ENCODE measurements at regions not wholly inside any gene's neighbourhood (a gene's known extent, or its start where the extent isn't known, plus 50 kb on each side); places are given as distances from the start of the nearest gene placed in this dataset.

- TF ChIP-seq ATF3 (IDR thresholded peaks at IDR 0.05) (no peak), HNF4A (conservative IDR thresholded peaks at IDR 0.05) (no peak), FOXA1 (IDR thresholded peaks at IDR 0.05) (no peak)
- TF ChIP-seq, protein P1, sequence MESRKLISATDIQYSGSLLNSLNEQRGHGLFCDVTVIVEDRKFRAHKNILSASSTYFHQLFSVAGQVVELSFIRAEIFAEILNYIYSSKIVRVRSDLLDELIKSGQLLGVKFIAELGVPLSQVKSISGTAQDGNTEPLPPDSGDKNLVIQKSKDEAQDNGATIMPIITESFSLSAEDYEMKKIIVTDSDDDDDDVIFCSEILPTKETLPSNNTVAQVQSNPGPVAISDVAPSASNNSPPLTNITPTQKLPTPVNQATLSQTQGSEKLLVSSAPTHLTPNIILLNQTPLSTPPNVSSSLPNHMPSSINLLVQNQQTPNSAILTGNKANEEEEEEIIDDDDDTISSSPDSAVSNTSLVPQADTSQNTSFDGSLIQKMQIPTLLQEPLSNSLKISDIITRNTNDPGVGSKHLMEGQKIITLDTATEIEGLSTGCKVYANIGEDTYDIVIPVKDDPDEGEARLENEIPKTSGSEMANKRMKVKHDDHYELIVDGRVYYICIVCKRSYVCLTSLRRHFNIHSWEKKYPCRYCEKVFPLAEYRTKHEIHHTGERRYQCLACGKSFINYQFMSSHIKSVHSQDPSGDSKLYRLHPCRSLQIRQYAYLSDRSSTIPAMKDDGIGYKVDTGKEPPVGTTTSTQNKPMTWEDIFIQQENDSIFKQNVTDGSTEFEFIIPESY (IDR thresholded peaks at IDR 0.05): no peak
Measured at GRCh38 chr13:55887561-55887960, 1253.2 kb upstream of the PRR20A start (continued).

DNA sequence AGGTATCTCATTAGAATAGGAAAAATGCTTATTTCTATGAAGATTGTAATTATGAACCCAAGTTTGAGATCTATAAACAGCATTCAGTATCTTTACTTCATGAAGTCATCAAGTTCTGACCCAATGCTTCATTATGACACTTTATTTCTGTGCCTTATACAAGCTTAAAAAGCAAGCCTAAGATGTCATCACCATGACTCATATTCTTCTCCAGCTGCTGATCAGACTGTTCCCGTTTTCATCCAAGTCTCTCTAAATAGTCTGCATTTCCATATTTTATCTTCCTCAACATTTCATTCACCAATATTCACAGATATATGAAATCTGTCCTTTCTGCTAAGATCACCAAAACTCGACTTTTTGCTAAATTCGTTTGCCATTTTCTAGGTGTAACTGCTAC, 1247.2 kb upstream of the PRR20A start:
- H3K27me3 ChIP-seq (ENCODE audit: control insufficient read depth in 4 of 4, insufficient read depth in 4 of 4, low read length in 3 of 4): no peaks in the 10 kb centered on the region
- TF ChIP-seq HNF4A (conservative IDR thresholded peaks at IDR 0.05): no peak
- TF ChIP-seq HNF4G (IDR thresholded peaks at IDR 0.05): no peak
- no peak for TF ChIP-seq REST (IDR thresholded peaks at IDR 0.05)
- H3K36me3 ChIP-seq (ENCODE audit: control insufficient read depth in 4 of 4, insufficient read depth in 3 of 4, low read depth in 1 of 4, low read length in 3 of 4): no peaks in the 10 kb centered on the region
- no peak overlapping the region for H3K4me3 ChIP-seq (ENCODE audit: low read depth in 1 of 3, low read length in 3 of 3)
- peaks cover 0 to 3% (median 0%) of the 10 kb centered on the region in 4 donors for H3K9me3 ChIP-seq (ENCODE audit: control insufficient read depth in 4 of 4, low read length in 3 of 4)
- DNase-seq (ENCODE audit: low spot score): no peak
- no peaks in the 10 kb centered on the region for H3K4me1 ChIP-seq (ENCODE audit: control insufficient read depth in 4 of 4, insufficient read depth in 4 of 4, low read length in 3 of 4)
- 70% methylated on average over 3 of the region's 3 CpGs for WGBS
- no peak overlapping the region for H3K9ac ChIP-seq (ENCODE audit: low read depth in 1 of 2, low read length in 2 of 2)
- no peak overlapping the region for H3K27ac ChIP-seq (ENCODE audit: low read depth in 1 of 2, low read length in 2 of 2)

- Histone ChIP-seq H3K36me3 (ENCODE audit: control insufficient read depth in 4 of 4, insufficient read depth in 3 of 4, low read depth in 1 of 4, low read length in 3 of 4) (no peaks in the 10 kb centered on the region), H3K4me3 (ENCODE audit: low read depth in 1 of 3, low read length in 3 of 3) (no peak overlapping the region), H3K4me1 (ENCODE audit: control insufficient read depth in 4 of 4, insufficient read depth in 4 of 4, low read length in 3 of 4) (no peaks in the 10 kb centered on the region), H3K9me3 (ENCODE audit: control insufficient read depth in 4 of 4, low read length in 3 of 4) (no peaks in the 10 kb centered on the region), H3K27me3 (ENCODE audit: control insufficient read depth in 4 of 4, insufficient read depth in 4 of 4, low read length in 3 of 4) (no peaks in the 10 kb centered on the region), H3K9ac (ENCODE audit: low read depth in 1 of 2, low read length in 2 of 2) (no peak overlapping the region), H3K27ac (ENCODE audit: low read depth in 1 of 2, low read length in 2 of 2) (no peak overlapping the region)
- DNase-seq (ENCODE audit: low spot score): no peak
- 87% methylated on average over 5 of the region's 5 CpGs for WGBS
- TF ChIP-seq, protein P2, sequence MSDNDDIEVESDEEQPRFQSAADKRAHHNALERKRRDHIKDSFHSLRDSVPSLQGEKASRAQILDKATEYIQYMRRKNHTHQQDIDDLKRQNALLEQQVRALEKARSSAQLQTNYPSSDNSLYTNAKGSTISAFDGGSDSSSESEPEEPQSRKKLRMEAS (IDR thresholded peaks at IDR 0.05): no peak
Measured at GRCh38 chr13:55937180-55937579, 1203.5 kb upstream of the PRR20A start.

- H3K27me3 ChIP-seq (ENCODE audit: control insufficient read depth in 4 of 4, insufficient read depth in 4 of 4, low read length in 3 of 4): peaks cover 0 to 2% (median 0%) of the 10 kb centered on the region in 4 donors
- H3K9me3 ChIP-seq (ENCODE audit: control insufficient read depth in 4 of 4, low read length in 3 of 4): no peaks in the 10 kb centered on the region
- H3K27ac ChIP-seq (ENCODE audit: low read depth in 1 of 2, low read length in 2 of 2): no peak overlapping the region
- H3K4me1 ChIP-seq (ENCODE audit: control insufficient read depth in 4 of 4, insufficient read depth in 4 of 4, low read length in 3 of 4): no peaks in the 10 kb centered on the region
- H3K9ac ChIP-seq (ENCODE audit: low read depth in 1 of 2, low read length in 2 of 2): no peak overlapping the region
- 85% methylated on average over 5 of the region's 5 CpGs for WGBS
- H3K36me3 ChIP-seq (ENCODE audit: control insufficient read depth in 4 of 4, insufficient read depth in 3 of 4, low read depth in 1 of 4, low read length in 3 of 4): no peaks in the 10 kb centered on the region
- no peak for DNase-seq (ENCODE audit: low spot score)
- no peak overlapping the region for H3K4me3 ChIP-seq (ENCODE audit: low read depth in 1 of 3, low read length in 3 of 3)
- TF ChIP-seq FOXA2 (IDR thresholded peaks at IDR 0.05) (no peak), FOXA1 (IDR thresholded peaks at IDR 0.05) (no peak), EGR1 (IDR thresholded peaks at IDR 0.05; ENCODE audit: low read depth in 2 of 2) (no peak), ATF3 (IDR thresholded peaks at IDR 0.05) (no peak), YY1 (IDR thresholded peaks at IDR 0.05) (no peak), RXRA (IDR thresholded peaks at IDR 0.05) (no peak), RAD21 (IDR thresholded peaks at IDR 0.05) (no peak), NR2F2 (IDR thresholded peaks at IDR 0.05) (no peak), REST (IDR thresholded peaks at IDR 0.05) (no peak), HNF4G (IDR thresholded peaks at IDR 0.05) (no peak)
- TF ChIP-seq, protein P3, sequence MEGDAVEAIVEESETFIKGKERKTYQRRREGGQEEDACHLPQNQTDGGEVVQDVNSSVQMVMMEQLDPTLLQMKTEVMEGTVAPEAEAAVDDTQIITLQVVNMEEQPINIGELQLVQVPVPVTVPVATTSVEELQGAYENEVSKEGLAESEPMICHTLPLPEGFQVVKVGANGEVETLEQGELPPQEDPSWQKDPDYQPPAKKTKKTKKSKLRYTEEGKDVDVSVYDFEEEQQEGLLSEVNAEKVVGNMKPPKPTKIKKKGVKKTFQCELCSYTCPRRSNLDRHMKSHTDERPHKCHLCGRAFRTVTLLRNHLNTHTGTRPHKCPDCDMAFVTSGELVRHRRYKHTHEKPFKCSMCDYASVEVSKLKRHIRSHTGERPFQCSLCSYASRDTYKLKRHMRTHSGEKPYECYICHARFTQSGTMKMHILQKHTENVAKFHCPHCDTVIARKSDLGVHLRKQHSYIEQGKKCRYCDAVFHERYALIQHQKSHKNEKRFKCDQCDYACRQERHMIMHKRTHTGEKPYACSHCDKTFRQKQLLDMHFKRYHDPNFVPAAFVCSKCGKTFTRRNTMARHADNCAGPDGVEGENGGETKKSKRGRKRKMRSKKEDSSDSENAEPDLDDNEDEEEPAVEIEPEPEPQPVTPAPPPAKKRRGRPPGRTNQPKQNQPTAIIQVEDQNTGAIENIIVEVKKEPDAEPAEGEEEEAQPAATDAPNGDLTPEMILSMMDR (IDR thresholded peaks at IDR 0.05; ENCODE audit: low read depth, low read length, missing input control): no peak
Measured at GRCh38 chr13:55948175-55948574, 1192.5 kb upstream of the PRR20A start.
